HG03196 (cell line): ENCODE measurements at regions not wholly inside any gene's neighbourhood (a gene's known extent, or its start where the extent isn't known, plus 50 kb on each side); places are given as distances from the start of the nearest gene placed in this dataset.
"Not testable (repeated sequence)": the region's sequence is repeated elsewhere in the genome, so short reads cannot be mapped to it uniquely, and the experiment has no call there.

ENCODE experiments used
- ATAC-seq: cut with Tn5 transposase; IDR thresholded peaks from one replicate; pipeline ENCODE4 v1.9.1; 2021; ENCODE audit not compliant: unreplicated experiment

GRCh38 chr3:168796339-168796738 is 700.6 kb upstream of the GOLIM4 start:
- ATAC-seq = no peak

GRCh38 chr3:168794427-168794826 is 698.7 kb upstream of the GOLIM4 start:
- ATAC-seq = no peak

- ATAC-seq = no peak
These were observed 686.5 kb upstream of the GOLIM4 start for GRCh38 chr3:168782193-168782592.

- ATAC-seq = not testable (repeated sequence)
These were observed 684.4 kb upstream of the GOLIM4 start for GRCh38 chr3:168779970-168780645.

- no peak for ATAC-seq
These were observed 658.0 kb upstream of the GOLIM4 start for GRCh38 chr3:168753724-168754123.

GRCh38 chr3:168752339-168752738 is 656.6 kb upstream of the GOLIM4 start:
- ATAC-seq = no peak

GRCh38 chr3:168747697-168748096 is 652.0 kb upstream of the GOLIM4 start:
- ATAC-seq = no peak

- no peak for ATAC-seq
These were observed 643.0 kb upstream of the GOLIM4 start for GRCh38 chr3:168738527-168739325.

GRCh38 chr3:168736202-168736601 is 640.5 kb upstream of the GOLIM4 start:
- ATAC-seq = no peak

GRCh38 chr3:168730073-168730472 is 634.3 kb upstream of the GOLIM4 start:
- no peak for ATAC-seq

- no peak for ATAC-seq
These were observed 626.4 kb upstream of the GOLIM4 start for GRCh38 chr3:168722091-168722490.

GRCh38 chr3:168714609-168715240 is 619.0 kb upstream of the GOLIM4 start:
- ATAC-seq = peak; percentile 95

- ATAC-seq = no peak
These were observed 613.3 kb upstream of the GOLIM4 start for GRCh38 chr3:168709073-168709472.

GRCh38 chr3:168707900-168708299 is 612.2 kb upstream of the GOLIM4 start:
- ATAC-seq = no peak

- ATAC-seq = no peak
These were observed 609.7 kb upstream of the GOLIM4 start for GRCh38 chr3:168705412-168705811.

GRCh38 chr3:168696051-168696450 is 600.3 kb upstream of the GOLIM4 start:
- ATAC-seq = no peak

- no peak for ATAC-seq
These were observed 598.1 kb upstream of the GOLIM4 start for GRCh38 chr3:168693870-168694269.

GRCh38 chr3:168688267-168688666 is 592.5 kb upstream of the GOLIM4 start:
- no peak for ATAC-seq

GRCh38 chr3:168684519-168684918 is 588.8 kb upstream of the GOLIM4 start:
- ATAC-seq = no peak

- no peak for ATAC-seq
These were observed 583.0 kb upstream of the GOLIM4 start for GRCh38 chr3:168678730-168679129.

GRCh38 chr3:168671091-168671490 is 575.4 kb upstream of the GOLIM4 start:
- no peak for ATAC-seq
